Smooth muscle cell (in vitro differentiated cells): ENCODE measurements at regions not wholly inside any gene's neighbourhood (a gene's known extent, or its start where the extent isn't known, plus 50 kb on each side); places are given as distances from the start of the nearest gene placed in this dataset.

Source experiments
- DNase-seq: peaks from one replicate; lab custom pipeline; 2025; ENCODE audit not compliant: unreplicated experiment; lab: John Stamatoyannopoulos, UW
- H2AFZ ChIP-seq: fragments of 200-600 bp; sonication (generic); 2 replicates; pipeline ENCODE4 v1.6.0; 2016; ENCODE audit warnings: antibody characterized with exemption, low read depth, mild to moderate bottlenecking
- H3F3A ChIP-seq: fragments of 200-600 bp; sonication (generic); 2 replicates; pipeline ENCODE4 v1.6.0; 2017; ENCODE audit warnings: antibody characterized with exemption, low read depth
- H3K27ac ChIP-seq: fragments of 200-600 bp; sonication (generic); 2 replicates; pipeline ENCODE4 v1.5.1; 2016; ENCODE audit warnings: low read depth, mild to moderate bottlenecking
- H3K27me3 ChIP-seq: fragments of 200-600 bp; sonication (generic); 2 replicates; pipeline ENCODE4 v1.6.1; 2016; ENCODE audit warnings: low read depth, mild to moderate bottlenecking
- H3K36me3 ChIP-seq: fragments of 200-600 bp; sonication (generic); 2 replicates; pipeline ENCODE4 v1.5.1; 2016; ENCODE audit warnings: low read depth
- H3K4me1 ChIP-seq: fragments of 200-600 bp; sonication (generic); 2 replicates; pipeline ENCODE4 v1.5.1; 2016; ENCODE audit warnings: low read depth
- H3K4me2 ChIP-seq: fragments of 200-600 bp; sonication (generic); 2 replicates; pipeline ENCODE4 v1.6.0; 2016; ENCODE audit warnings: mild to moderate bottlenecking
- H3K4me3 ChIP-seq: fragments of 200-600 bp; sonication (generic); 2 replicates; pipeline ENCODE4 v1.5.1; 2016; ENCODE audit warnings: mild to moderate bottlenecking
- H3K79me2 ChIP-seq: fragments of 200-600 bp; sonication (generic); 2 replicates; pipeline ENCODE4 v1.6.0; 2016; ENCODE audit warnings: low read depth, mild to moderate bottlenecking
- H3K9ac ChIP-seq: fragments of 200-600 bp; sonication (generic); 2 replicates; pipeline ENCODE4 v1.6.0; 2016; ENCODE audit warnings: low read depth
- H3K9me3 ChIP-seq: fragments of 200-600 bp; sonication (generic); replicated peaks from 2 replicates; pipeline ENCODE4 v1.5.1; 2016; ENCODE audit warnings: low read depth
- H4K20me1 ChIP-seq: fragments of 200-600 bp; sonication (generic); 2 replicates; pipeline ENCODE4 v1.6.0; 2016; ENCODE audit warnings: low read depth
- CTCF ChIP-seq: fragments of 200-600 bp; sonication (generic); IDR thresholded peaks from 2 replicates; pipeline ENCODE4 v1.5.1; 2017; ENCODE audit warnings: borderline replicate concordance, mild to moderate bottlenecking, antibody characterized with exemption; ENCODE audit not compliant: insufficient read depth, poor library complexity, severe bottlenecking
- WGBS: methylation state at CpG from one replicate; pipeline ENCODE4 v1.1.7; 2016; ENCODE audit warnings: low lambda C conversion rate; 5-methylcytosine and 5-hydroxymethylcytosine counted together

GRCh38 chr20:47865451-47865850 lies 80.2 kb upstream of the SULF2 start:
- TF ChIP-seq CTCF, result no peak
- Histone ChIP-seq H4K20me1 (no peaks in the 10 kb centered on the region), H3K36me3 (no peaks in the 10 kb centered on the region), H3K9ac (no peak overlapping the region), H3K4me3 (no peak overlapping the region), H3F3A (no peaks in the 10 kb centered on the region), H3K79me2 (no peaks in the 10 kb centered on the region), H2AFZ (no peak overlapping the region), H3K27ac (no peak overlapping the region), H3K9me3 (no peaks in the 10 kb centered on the region), H3K4me2 (no peak overlapping the region), H3K27me3 (no peaks in the 10 kb centered on the region), H3K4me1 (no peaks in the 10 kb centered on the region)
- DNase-seq, result no peak
- WGBS, result 54% methylated on average over 5 of the region's 5 CpGs

GRCh38 chr20:47863981-47864380 lies 78.7 kb upstream of the SULF2 start:
- H3K36me3 ChIP-seq, result no peaks in the 10 kb centered on the region
- no peak for DNase-seq
- H4K20me1 ChIP-seq, result no peaks in the 10 kb centered on the region
- H3K27ac ChIP-seq, result no peak overlapping the region
- H3K9me3 ChIP-seq, result no peaks in the 10 kb centered on the region
- no peak overlapping the region for H2AFZ ChIP-seq
- no peak overlapping the region for H3K4me3 ChIP-seq
- whole genome bisulfite sequencing, result 87% methylated on average over 2 of the region's 2 CpGs
- no peak for TF ChIP-seq CTCF
- no peaks in the 10 kb centered on the region for H3K27me3 ChIP-seq
- no peaks in the 10 kb centered on the region for H3F3A ChIP-seq
- no peak overlapping the region for H3K9ac ChIP-seq
- H3K79me2 ChIP-seq, result no peaks in the 10 kb centered on the region
- H3K4me2 ChIP-seq, result no peak overlapping the region
- H3K4me1 ChIP-seq, result no peaks in the 10 kb centered on the region

GRCh38 chr20:47863315-47863965 lies 78.2 kb upstream of the SULF2 start:
- TF ChIP-seq CTCF, result no peak
- DNase-seq, result no peak
- H3K4me1 ChIP-seq, result no peaks in the 10 kb centered on the region
- H3K27ac ChIP-seq, result no peak overlapping the region
- no peaks in the 10 kb centered on the region for H3K36me3 ChIP-seq
- WGBS, result 91% methylated on average over 3 of the region's 3 CpGs
- H2AFZ ChIP-seq, result no peak overlapping the region
- H3K9ac ChIP-seq, result no peak overlapping the region
- H3F3A ChIP-seq, result no peaks in the 10 kb centered on the region
- no peaks in the 10 kb centered on the region for H4K20me1 ChIP-seq
- H3K4me3 ChIP-seq, result no peak overlapping the region
- no peaks in the 10 kb centered on the region for H3K9me3 ChIP-seq
- no peaks in the 10 kb centered on the region for H3K79me2 ChIP-seq
- no peak overlapping the region for H3K4me2 ChIP-seq
- H3K27me3 ChIP-seq, result no peaks in the 10 kb centered on the region

- H4K20me1 ChIP-seq, result no peaks in the 10 kb centered on the region
- H3K4me2 ChIP-seq, result no peak overlapping the region
- TF ChIP-seq CTCF, result no peak
- H2AFZ ChIP-seq, result no peak overlapping the region
- H3F3A ChIP-seq, result no peaks in the 10 kb centered on the region
- H3K4me3 ChIP-seq, result no peak overlapping the region
- no peaks in the 10 kb centered on the region for H3K9me3 ChIP-seq
- no peak overlapping the region for H3K9ac ChIP-seq
- 94% methylated on average over 4 of the region's 4 CpGs for WGBS
- no peaks in the 10 kb centered on the region for H3K79me2 ChIP-seq
- no peaks in the 10 kb centered on the region for H3K36me3 ChIP-seq
- peaks cover 5% of the 10 kb centered on the region for H3K4me1 ChIP-seq
- DNase-seq, result no peak
- H3K27me3 ChIP-seq, result no peaks in the 10 kb centered on the region
- H3K27ac ChIP-seq, result no peak overlapping the region
These were observed 77.4 kb upstream of the SULF2 start for GRCh38 chr20:47862574-47863240.
